Chondrocyte (in vitro differentiated cells): ENCODE measurements at regions not wholly inside any gene's neighbourhood (a gene's known extent, or its start where the extent isn't known, plus 50 kb on each side); places are given as distances from the start of the nearest gene placed in this dataset.

Source experiments
- DNase-seq: peaks from one replicate; pipeline ENCODE4 v3.0.0; 2021; ENCODE audit warnings: mixed read lengths, low spot score
- H3K27ac Mint-ChIP-seq: one replicate; pipeline ENCODE4 v1.8.0; 2021; ENCODE audit warnings: mild to moderate bottlenecking, moderate library complexity, mixed read lengths; ENCODE audit not compliant: unreplicated experiment
- H3K27me3 Mint-ChIP-seq: 2 replicates; pipeline ENCODE4 v1.8.0; 2021; ENCODE audit warnings: low read depth, mixed read lengths
- H3K36me3 Mint-ChIP-seq: 2 replicates; pipeline ENCODE4 v1.8.0; 2021; ENCODE audit warnings: low read depth, mixed read lengths
- H3K4me1 Mint-ChIP-seq: 2 replicates; pipeline ENCODE4 v1.8.0; 2021; ENCODE audit warnings: low read depth, mild to moderate bottlenecking, mixed read lengths
- H3K4me3 Mint-ChIP-seq: one replicate; pipeline ENCODE4 v1.8.0; 2021; ENCODE audit warnings: mild to moderate bottlenecking, moderate library complexity, mixed read lengths; ENCODE audit not compliant: unreplicated experiment
- H3K9me3 Mint-ChIP-seq: 2 replicates; pipeline ENCODE4 v1.8.0; 2021; ENCODE audit warnings: low read depth, mixed read lengths
- TF ChIP-seq, protein P1 (sequence below): fragments of 200-600 bp; sonication (generic); IDR thresholded peaks from 2 replicates; pipeline ENCODE4 v1.5.0; 2021; ENCODE audit warnings: antibody characterized with exemption, mild to moderate bottlenecking, moderate library complexity

GRCh38 chr9:118967901-118968300 lies 401.3 kb downstream of the BRINP1 start:
- no peak for DNase-seq
- Mint-ChIP-seq H3K27ac (no peak overlapping the region), H3K4me1 (no peaks in the 10 kb centered on the region), H3K4me3 (no peak overlapping the region), H3K27me3 (peaks cover 4% of the 10 kb centered on the region), H3K9me3 (peaks cover 3% of the 10 kb centered on the region), H3K36me3 (no peaks in the 10 kb centered on the region)
- TF ChIP-seq, protein P1, sequence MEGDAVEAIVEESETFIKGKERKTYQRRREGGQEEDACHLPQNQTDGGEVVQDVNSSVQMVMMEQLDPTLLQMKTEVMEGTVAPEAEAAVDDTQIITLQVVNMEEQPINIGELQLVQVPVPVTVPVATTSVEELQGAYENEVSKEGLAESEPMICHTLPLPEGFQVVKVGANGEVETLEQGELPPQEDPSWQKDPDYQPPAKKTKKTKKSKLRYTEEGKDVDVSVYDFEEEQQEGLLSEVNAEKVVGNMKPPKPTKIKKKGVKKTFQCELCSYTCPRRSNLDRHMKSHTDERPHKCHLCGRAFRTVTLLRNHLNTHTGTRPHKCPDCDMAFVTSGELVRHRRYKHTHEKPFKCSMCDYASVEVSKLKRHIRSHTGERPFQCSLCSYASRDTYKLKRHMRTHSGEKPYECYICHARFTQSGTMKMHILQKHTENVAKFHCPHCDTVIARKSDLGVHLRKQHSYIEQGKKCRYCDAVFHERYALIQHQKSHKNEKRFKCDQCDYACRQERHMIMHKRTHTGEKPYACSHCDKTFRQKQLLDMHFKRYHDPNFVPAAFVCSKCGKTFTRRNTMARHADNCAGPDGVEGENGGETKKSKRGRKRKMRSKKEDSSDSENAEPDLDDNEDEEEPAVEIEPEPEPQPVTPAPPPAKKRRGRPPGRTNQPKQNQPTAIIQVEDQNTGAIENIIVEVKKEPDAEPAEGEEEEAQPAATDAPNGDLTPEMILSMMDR: no peak

DNA sequence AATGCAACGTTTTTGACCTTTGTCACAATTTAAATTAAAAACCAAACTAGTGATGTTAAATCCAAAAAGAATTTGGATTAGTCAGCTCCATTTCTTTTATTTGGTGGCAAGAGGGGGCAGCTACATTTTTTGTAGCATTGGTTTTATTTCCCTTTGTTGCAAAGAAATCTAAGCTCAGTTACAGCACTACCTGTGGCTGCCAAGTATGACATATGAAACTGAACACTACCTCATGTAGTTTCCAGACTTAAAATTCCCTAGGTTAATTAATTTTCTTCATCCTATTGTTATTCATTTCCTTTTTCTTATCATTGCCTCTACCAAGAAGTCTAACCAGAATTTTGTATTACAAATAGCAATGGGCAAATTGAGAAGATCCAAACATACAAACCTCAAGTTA lies 393.5 kb downstream of the BRINP1 start:
- no peaks in the 10 kb centered on the region for H3K36me3 Mint-ChIP-seq
- H3K27me3 Mint-ChIP-seq: no peaks in the 10 kb centered on the region
- no peak for DNase-seq
- no peak overlapping the region for H3K27ac Mint-ChIP-seq
- no peak overlapping the region for H3K4me3 Mint-ChIP-seq
- H3K9me3 Mint-ChIP-seq: peaks cover 1% of the 10 kb centered on the region
- TF ChIP-seq, protein P1: no peak
- H3K4me1 Mint-ChIP-seq: no peaks in the 10 kb centered on the region

DNA sequence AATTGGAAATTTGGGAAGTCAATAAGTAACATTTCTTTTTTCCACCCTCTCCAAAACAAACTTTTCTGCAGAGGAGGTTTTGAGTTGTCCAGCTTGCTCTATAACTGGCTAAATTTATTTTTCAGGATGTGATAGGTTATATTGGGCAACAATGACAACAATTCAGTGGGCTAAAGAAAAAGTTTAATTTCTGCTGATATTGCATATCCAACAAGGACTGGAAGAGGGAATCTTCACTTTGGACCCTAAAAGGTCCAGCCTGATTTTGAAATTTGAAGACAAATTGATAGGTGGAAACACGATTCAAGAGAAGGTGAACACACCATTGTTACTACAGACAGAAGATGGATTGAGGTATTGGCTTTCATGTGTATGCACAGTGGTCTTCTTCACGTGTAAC lies 393.1 kb downstream of the BRINP1 start:
- Mint-ChIP-seq H3K27ac (no peak overlapping the region), H3K9me3 (no peaks in the 10 kb centered on the region), H3K4me1 (no peaks in the 10 kb centered on the region), H3K4me3 (no peak overlapping the region), H3K36me3 (no peaks in the 10 kb centered on the region), H3K27me3 (no peaks in the 10 kb centered on the region)
- DNase-seq: no peak
- TF ChIP-seq, protein P1: no peak

- Mint-ChIP-seq H3K27ac (no peak overlapping the region), H3K4me1 (peaks cover 3% of the 10 kb centered on the region), H3K9me3 (no peaks in the 10 kb centered on the region), H3K36me3 (no peaks in the 10 kb centered on the region), H3K27me3 (peaks cover 11% of the 10 kb centered on the region), H3K4me3 (no peak overlapping the region)
- no peak for DNase-seq
- TF ChIP-seq, protein P1: no peak
These were observed 384.6 kb downstream of the BRINP1 start for GRCh38 chr9:118984607-118985006.

GRCh38 chr9:118985851-118986250 lies 383.4 kb downstream of the BRINP1 start:
- Mint-ChIP-seq H3K4me1 (peaks cover 3% of the 10 kb centered on the region), H3K4me3 (no peak overlapping the region), H3K27ac (no peak overlapping the region), H3K36me3 (no peaks in the 10 kb centered on the region), H3K27me3 (peaks cover 11% of the 10 kb centered on the region), H3K9me3 (no peaks in the 10 kb centered on the region)
- DNase-seq: no peak
- TF ChIP-seq, protein P1: no peak
